ENCODE measurements at regions not wholly inside any gene's neighbourhood (a gene's known extent, or its start where the extent isn't known, plus 50 kb on each side); places are given as distances from the start of the nearest gene placed in this dataset.

GRCh38 chr1:208923456-208923855 lies 660.1 kb upstream of the CAMK1G start:
- FAIRE-seq: no peak

GRCh38 chr1:208923946-208924720 lies 659.4 kb upstream of the CAMK1G start:
- no peak for FAIRE-seq

- FAIRE-seq: no peak
These were observed 658.6 kb upstream of the CAMK1G start for GRCh38 chr1:208924928-208925327.

- FAIRE-seq: no peak
These were observed 655.0 kb upstream of the CAMK1G start for GRCh38 chr1:208928349-208929010.

GRCh38 chr1:208929575-208929974 lies 653.9 kb upstream of the CAMK1G start:
- no peak for FAIRE-seq

GRCh38 chr1:208931936-208932335 lies 651.6 kb upstream of the CAMK1G start:
- FAIRE-seq: no peak

- FAIRE-seq: no peak
These were observed 649.5 kb upstream of the CAMK1G start for GRCh38 chr1:208933984-208934525.

GRCh38 chr1:208934933-208935332 lies 648.6 kb upstream of the CAMK1G start:
- no peak for FAIRE-seq

- FAIRE-seq: no peak
These were observed 647.9 kb upstream of the CAMK1G start for GRCh38 chr1:208935517-208936187.

- no peak for FAIRE-seq
These were observed 643.9 kb upstream of the CAMK1G start for GRCh38 chr1:208939537-208940085.

- no peak for FAIRE-seq
These were observed 641.0 kb upstream of the CAMK1G start for GRCh38 chr1:208942394-208943130.

GRCh38 chr1:208943291-208943690 lies 640.2 kb upstream of the CAMK1G start:
- no peak for FAIRE-seq

GRCh38 chr1:208944981-208945451 lies 638.5 kb upstream of the CAMK1G start:
- FAIRE-seq: no peak

- no peak for FAIRE-seq
These were observed 633.3 kb upstream of the CAMK1G start for GRCh38 chr1:208950206-208950605.

GRCh38 chr1:208951026-208951525 lies 632.4 kb upstream of the CAMK1G start:
- no peak for FAIRE-seq

GRCh38 chr1:208951908-208952307 lies 631.6 kb upstream of the CAMK1G start:
- no peak for FAIRE-seq

- no peak for FAIRE-seq
These were observed 620.6 kb upstream of the CAMK1G start for GRCh38 chr1:208962867-208963266.

GRCh38 chr1:208965351-208965750 lies 618.2 kb upstream of the CAMK1G start:
- no peak for FAIRE-seq

- FAIRE-seq: no peak
These were observed 616.2 kb upstream of the CAMK1G start for GRCh38 chr1:208967334-208967733.

- no peak for FAIRE-seq
These were observed 608.8 kb upstream of the CAMK1G start for GRCh38 chr1:208974717-208975116.

- no peak for FAIRE-seq
These were observed 608.1 kb upstream of the CAMK1G start for GRCh38 chr1:208975456-208975855.

- FAIRE-seq: no peak
These were observed 606.5 kb upstream of the CAMK1G start for GRCh38 chr1:208977012-208977411.

Measured in A204.1 (cell line).